ENCODE measurements at regions not wholly inside any gene's neighbourhood (a gene's known extent, or its start where the extent isn't known, plus 50 kb on each side); places are given as distances from the start of the nearest gene placed in this dataset.

GRCh38 chr3:10708216-10708893 lies 107.7 kb upstream of the SLC6A11 start:
- DNase-seq (ENCODE audit: low spot score, unreplicated experiment) = no peak
- Mint-ChIP-seq H3K36me3 (ENCODE audit: insufficient read depth) (no peaks in the 10 kb centered on the region), H3K9me3 (ENCODE audit: low read depth) (no peaks in the 10 kb centered on the region), H3K4me3 (ENCODE audit: low read depth) (peak overlapping the region; percentile 27), H3K27me3 (peaks cover 92% of the 10 kb centered on the region), H3K27ac (no peak overlapping the region), H3K4me1 (ENCODE audit: low read depth) (peaks cover 4% of the 10 kb centered on the region)
- TF ChIP-seq CTCF (IDR thresholded peaks at IDR 0.05; ENCODE audit: unreplicated experiment) = no peak

GRCh38 chr3:10709110-10709781 lies 106.8 kb upstream of the SLC6A11 start:
- Mint-ChIP-seq H3K27ac (no peak overlapping the region), H3K27me3 (peaks cover 92% of the 10 kb centered on the region), H3K4me1 (ENCODE audit: low read depth) (peaks cover 4% of the 10 kb centered on the region), H3K9me3 (ENCODE audit: low read depth) (no peaks in the 10 kb centered on the region), H3K36me3 (ENCODE audit: insufficient read depth) (no peaks in the 10 kb centered on the region), H3K4me3 (ENCODE audit: low read depth) (no peak overlapping the region)
- no peak for TF ChIP-seq CTCF (IDR thresholded peaks at IDR 0.05; ENCODE audit: unreplicated experiment)
- DNase-seq (ENCODE audit: low spot score, unreplicated experiment) = no peak

- Mint-ChIP-seq H3K27me3 (peaks cover 71% of the 10 kb centered on the region), H3K36me3 (ENCODE audit: insufficient read depth) (no peaks in the 10 kb centered on the region), H3K4me3 (ENCODE audit: low read depth) (no peak overlapping the region), H3K9me3 (ENCODE audit: low read depth) (no peaks in the 10 kb centered on the region), H3K4me1 (ENCODE audit: low read depth) (peaks cover 2% of the 10 kb centered on the region), H3K27ac (no peak overlapping the region)
- TF ChIP-seq CTCF (IDR thresholded peaks at IDR 0.05; ENCODE audit: unreplicated experiment) = no peak
- no peak for DNase-seq (ENCODE audit: low spot score, unreplicated experiment)
Measured at GRCh38 chr3:10712121-10712520, 103.9 kb upstream of the SLC6A11 start.

- Mint-ChIP-seq H3K27ac (no peak overlapping the region), H3K27me3 (peaks cover 63% of the 10 kb centered on the region), H3K9me3 (ENCODE audit: low read depth) (no peaks in the 10 kb centered on the region), H3K4me1 (ENCODE audit: low read depth) (no peaks in the 10 kb centered on the region), H3K36me3 (ENCODE audit: insufficient read depth) (no peaks in the 10 kb centered on the region), H3K4me3 (ENCODE audit: low read depth) (no peak overlapping the region)
- no peak for TF ChIP-seq CTCF (IDR thresholded peaks at IDR 0.05; ENCODE audit: unreplicated experiment)
- DNase-seq (ENCODE audit: low spot score, unreplicated experiment) = no peak
Measured at GRCh38 chr3:10713656-10714055, 102.4 kb upstream of the SLC6A11 start.

GRCh38 chr3:10715886-10716285 lies 100.1 kb upstream of the SLC6A11 start:
- Mint-ChIP-seq H3K4me3 (ENCODE audit: low read depth) (no peak overlapping the region), H3K27me3 (peaks cover 47% of the 10 kb centered on the region), H3K9me3 (ENCODE audit: low read depth) (no peaks in the 10 kb centered on the region), H3K4me1 (ENCODE audit: low read depth) (no peaks in the 10 kb centered on the region), H3K36me3 (ENCODE audit: insufficient read depth) (no peaks in the 10 kb centered on the region), H3K27ac (no peak overlapping the region)
- no peak for DNase-seq (ENCODE audit: low spot score, unreplicated experiment)
- no peak for TF ChIP-seq CTCF (IDR thresholded peaks at IDR 0.05; ENCODE audit: unreplicated experiment)
